ENCODE measurements at regions not wholly inside any gene's neighbourhood (a gene's known extent, or its start where the extent isn't known, plus 50 kb on each side); places are given as distances from the start of the nearest gene placed in this dataset.

GRCh38 chr17:77544347-77545110, 403.8 kb downstream of the SEC14L1 start:
- H3K27me3 ChIP-seq (ENCODE audit: insufficient read depth, low read length, poor library complexity), result no peaks in the 10 kb centered on the region

GRCh38 chr17:77546772-77547241, 406.0 kb downstream of the SEC14L1 start:
- H3K18ac ChIP-seq (ENCODE audit: low read length), result no peak overlapping the region
- peak; percentile 89 for DNase-seq
- H2AK5ac ChIP-seq (ENCODE audit: low read length), result no peak overlapping the region
- H3K23ac ChIP-seq (ENCODE audit: low read length), result no peak overlapping the region
- H4K8ac ChIP-seq (ENCODE audit: low read depth, low read length), result no peak overlapping the region
- H3K79me1 ChIP-seq (ENCODE audit: low read length), result no peaks in the 10 kb centered on the region
- no peak overlapping the region for H2BK5ac ChIP-seq (ENCODE audit: low read length)
- no peak overlapping the region for H3K27ac ChIP-seq (ENCODE audit: low read depth, low read length)
- H3K56ac ChIP-seq (ENCODE audit: low read length), result peak overlapping the region; percentile 79
- H3K4me3 ChIP-seq (ENCODE audit: low read length), result no peak overlapping the region
- no peak overlapping the region for H2BK120ac ChIP-seq (ENCODE audit: low read depth, low read length)
- WGBS (ENCODE audit: extremely low coverage, insufficient coverage, low lambda C conversion rate), result no CpG with 5 or more reads among the region's 13 CpGs
- no peaks in the 10 kb centered on the region for H3K27me3 ChIP-seq (ENCODE audit: insufficient read depth, low read length, poor library complexity)
- H3K79me2 ChIP-seq (ENCODE audit: control insufficient read depth, insufficient read depth, low read length), result no peaks in the 10 kb centered on the region
- no peak overlapping the region for H2BK15ac ChIP-seq (replicated peaks; ENCODE audit: low read depth)
- no peak overlapping the region for H4K5ac ChIP-seq (ENCODE audit: low read length)
- H3K4me2 ChIP-seq (ENCODE audit: low read length), result peak overlapping the region; percentile 1
- no peaks in the 10 kb centered on the region for H3K4me1 ChIP-seq (ENCODE audit: control insufficient read depth, low read depth, low read length)
- H3K4ac ChIP-seq (ENCODE audit: low read depth, low read length), result no peak overlapping the region
- H3K36me3 ChIP-seq (ENCODE audit: control insufficient read depth, insufficient read depth, low read length), result no peaks in the 10 kb centered on the region
- peak overlapping the region; percentile 52 for H3K9ac ChIP-seq (ENCODE audit: low read length)

More at GRCh38 chr17:77544347-77545110, 403.8 kb downstream of the SEC14L1 start:
- no peak overlapping the region for H3K23ac ChIP-seq (ENCODE audit: low read length)
- no peaks in the 10 kb centered on the region for H3K79me1 ChIP-seq (ENCODE audit: low read length)
- no peak overlapping the region for H4K8ac ChIP-seq (ENCODE audit: low read depth, low read length)
- no CpG with 5 or more reads among the region's 13 CpGs for WGBS (ENCODE audit: extremely low coverage, insufficient coverage, low lambda C conversion rate)
- no peak overlapping the region for H3K4me2 ChIP-seq (ENCODE audit: low read length)
- H3K4me3 ChIP-seq (ENCODE audit: low read length), result no peak overlapping the region
- no peak overlapping the region for H3K56ac ChIP-seq (ENCODE audit: low read length)
- no peaks in the 10 kb centered on the region for H3K36me3 ChIP-seq (ENCODE audit: control insufficient read depth, insufficient read depth, low read length)
- no peak overlapping the region for H3K18ac ChIP-seq (ENCODE audit: low read length)
- no peak for DNase-seq
- no peak overlapping the region for H2BK120ac ChIP-seq (ENCODE audit: low read depth, low read length)
- no peak overlapping the region for H3K4ac ChIP-seq (ENCODE audit: low read depth, low read length)
- H3K79me2 ChIP-seq (ENCODE audit: control insufficient read depth, insufficient read depth, low read length), result no peaks in the 10 kb centered on the region
- H2AK5ac ChIP-seq (ENCODE audit: low read length), result no peak overlapping the region
- peaks cover 2% of the 10 kb centered on the region for H3K4me1 ChIP-seq (ENCODE audit: control insufficient read depth, low read depth, low read length)
- no peak overlapping the region for H2BK15ac ChIP-seq (replicated peaks; ENCODE audit: low read depth)
- H3K27ac ChIP-seq (ENCODE audit: low read depth, low read length), result no peak overlapping the region
- H3K9ac ChIP-seq (ENCODE audit: low read length), result no peak overlapping the region
- H2BK5ac ChIP-seq (ENCODE audit: low read length), result no peak overlapping the region
- no peak overlapping the region for H4K5ac ChIP-seq (ENCODE audit: low read length)

- H3K79me2 ChIP-seq (ENCODE audit: control insufficient read depth, insufficient read depth, low read length), result no peaks in the 10 kb centered on the region
- no peaks in the 10 kb centered on the region for H3K27me3 ChIP-seq (ENCODE audit: insufficient read depth, low read length, poor library complexity)
- no peak overlapping the region for H3K56ac ChIP-seq (ENCODE audit: low read length)
- no peak for DNase-seq
- no peak overlapping the region for H2BK5ac ChIP-seq (ENCODE audit: low read length)
- no peak overlapping the region for H3K4me3 ChIP-seq (ENCODE audit: low read length)
- no peak overlapping the region for H2AK5ac ChIP-seq (ENCODE audit: low read length)
- no peaks in the 10 kb centered on the region for H3K79me1 ChIP-seq (ENCODE audit: low read length)
- no peak overlapping the region for H3K27ac ChIP-seq (ENCODE audit: low read depth, low read length)
- no peak overlapping the region for H3K9ac ChIP-seq (ENCODE audit: low read length)
- H2BK120ac ChIP-seq (ENCODE audit: low read depth, low read length), result no peak overlapping the region
- no peak overlapping the region for H3K4ac ChIP-seq (ENCODE audit: low read depth, low read length)
- no CpG with 5 or more reads among the region's 5 CpGs for WGBS (ENCODE audit: extremely low coverage, insufficient coverage, low lambda C conversion rate)
- no peak overlapping the region for H4K8ac ChIP-seq (ENCODE audit: low read depth, low read length)
- no peaks in the 10 kb centered on the region for H3K4me1 ChIP-seq (ENCODE audit: control insufficient read depth, low read depth, low read length)
- no peak overlapping the region for H3K18ac ChIP-seq (ENCODE audit: low read length)
- no peaks in the 10 kb centered on the region for H3K36me3 ChIP-seq (ENCODE audit: control insufficient read depth, insufficient read depth, low read length)
- H3K4me2 ChIP-seq (ENCODE audit: low read length), result no peak overlapping the region
- H2BK15ac ChIP-seq (replicated peaks; ENCODE audit: low read depth), result no peak overlapping the region
- H3K23ac ChIP-seq (ENCODE audit: low read length), result no peak overlapping the region
- H4K5ac ChIP-seq (ENCODE audit: low read length), result no peak overlapping the region
Observed at GRCh38 chr17:77548967-77549366, 408.2 kb downstream of the SEC14L1 start.

GRCh38 chr17:77549726-77550366, 408.7 kb upstream of the TNRC6C start:
- H3K36me3 ChIP-seq (ENCODE audit: control insufficient read depth, insufficient read depth, low read length), result no peaks in the 10 kb centered on the region
- no peak overlapping the region for H3K4me2 ChIP-seq (ENCODE audit: low read length)
- no peaks in the 10 kb centered on the region for H3K79me2 ChIP-seq (ENCODE audit: control insufficient read depth, insufficient read depth, low read length)
- no peak overlapping the region for H2AK5ac ChIP-seq (ENCODE audit: low read length)
- H3K4me1 ChIP-seq (ENCODE audit: control insufficient read depth, low read depth, low read length), result no peaks in the 10 kb centered on the region
- no peak overlapping the region for H4K5ac ChIP-seq (ENCODE audit: low read length)
- no peak overlapping the region for H3K27ac ChIP-seq (ENCODE audit: low read depth, low read length)
- H3K4ac ChIP-seq (ENCODE audit: low read depth, low read length), result no peak overlapping the region
- no peaks in the 10 kb centered on the region for H3K27me3 ChIP-seq (ENCODE audit: insufficient read depth, low read length, poor library complexity)
- H2BK5ac ChIP-seq (ENCODE audit: low read length), result no peak overlapping the region
- H3K18ac ChIP-seq (ENCODE audit: low read length), result no peak overlapping the region
- no peak overlapping the region for H4K8ac ChIP-seq (ENCODE audit: low read depth, low read length)
- H3K56ac ChIP-seq (ENCODE audit: low read length), result no peak overlapping the region
- H3K4me3 ChIP-seq (ENCODE audit: low read length), result no peak overlapping the region
- no peak overlapping the region for H3K9ac ChIP-seq (ENCODE audit: low read length)
- DNase-seq, result no peak
- no peak overlapping the region for H2BK15ac ChIP-seq (replicated peaks; ENCODE audit: low read depth)
- WGBS (ENCODE audit: extremely low coverage, insufficient coverage, low lambda C conversion rate), result no CpG with 5 or more reads among the region's 10 CpGs
- no peak overlapping the region for H2BK120ac ChIP-seq (ENCODE audit: low read depth, low read length)
- no peaks in the 10 kb centered on the region for H3K79me1 ChIP-seq (ENCODE audit: low read length)
- no peak overlapping the region for H3K23ac ChIP-seq (ENCODE audit: low read length)

GRCh38 chr17:77553459-77554066, 404.9 kb upstream of the TNRC6C start:
- Histone ChIP-seq H4K5ac (ENCODE audit: low read length) (no peak overlapping the region), H3K79me2 (ENCODE audit: control insufficient read depth, insufficient read depth, low read length) (no peaks in the 10 kb centered on the region), H3K27me3 (ENCODE audit: insufficient read depth, low read length, poor library complexity) (no peaks in the 10 kb centered on the region), H3K18ac (ENCODE audit: low read length) (no peak overlapping the region), H3K4ac (ENCODE audit: low read depth, low read length) (no peak overlapping the region), H2BK120ac (ENCODE audit: low read depth, low read length) (no peak overlapping the region), H3K9ac (ENCODE audit: low read length) (no peak overlapping the region), H3K36me3 (ENCODE audit: control insufficient read depth, insufficient read depth, low read length) (no peaks in the 10 kb centered on the region), H3K27ac (ENCODE audit: low read depth, low read length) (no peak overlapping the region), H2BK5ac (ENCODE audit: low read length) (no peak overlapping the region), H3K4me2 (ENCODE audit: low read length) (no peak overlapping the region), H3K4me1 (ENCODE audit: control insufficient read depth, low read depth, low read length) (no peaks in the 10 kb centered on the region), H3K4me3 (ENCODE audit: low read length) (no peak overlapping the region), H3K79me1 (ENCODE audit: low read length) (no peaks in the 10 kb centered on the region), H3K56ac (ENCODE audit: low read length) (no peak overlapping the region), H2BK15ac (replicated peaks; ENCODE audit: low read depth) (no peak overlapping the region), H4K8ac (ENCODE audit: low read depth, low read length) (no peak overlapping the region), H2AK5ac (ENCODE audit: low read length) (no peak overlapping the region), H3K23ac (ENCODE audit: low read length) (no peak overlapping the region)
- DNase-seq, result no peak
- WGBS (ENCODE audit: extremely low coverage, insufficient coverage, low lambda C conversion rate), result no CpG with 5 or more reads among the region's 5 CpGs

All from mesendoderm (in vitro differentiated cells).